ENCODE measurements at regions not wholly inside any gene's neighbourhood (a gene's known extent, or its start where the extent isn't known, plus 50 kb on each side); places are given as distances from the start of the nearest gene placed in this dataset.

DNA sequence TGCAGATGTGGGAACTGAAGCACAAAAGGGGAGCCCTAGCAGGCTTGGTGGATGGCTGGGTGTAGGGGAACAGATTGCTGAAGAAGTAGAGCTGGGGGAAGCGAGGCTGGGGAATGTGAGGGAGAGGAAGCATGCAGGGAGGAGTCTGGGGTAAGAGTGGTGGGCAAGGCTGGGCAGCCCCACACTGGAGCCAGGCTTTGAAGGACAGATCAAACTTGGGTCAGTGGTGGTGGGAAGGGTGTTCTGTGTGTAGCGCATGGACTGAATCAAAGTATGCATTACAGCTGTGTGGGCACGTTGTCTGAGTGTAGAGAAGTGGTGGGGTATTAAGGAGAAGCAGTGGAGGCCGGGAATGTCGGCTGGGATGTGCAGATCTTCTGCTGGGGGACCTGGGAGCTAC, 116.0 kb downstream of the CYLD start:
- WGBS, 2 experiments (ENCODE audit: extremely low coverage in 2 of 2, insufficient read length in 1 of 2) = 48% methylated on average over 3 of the region's 5 CpGs; no CpG with 5 or more reads in 1 of the 2 experiments
- ATAC-seq (ENCODE audit: low read depth) = no peak
- DNase-seq = no peak
- H2BK120ac ChIP-seq (ENCODE audit: low read depth, low read length) = no peak overlapping the region
- no TSS peak for BruUV-seq (replicated peaks)
- no peak overlapping the region for H4K8ac ChIP-seq (ENCODE audit: low read depth in 2 of 2, low read length in 2 of 2)
- no peak overlapping the region for H2BK5ac ChIP-seq (ENCODE audit: low read depth, low read length, poor library complexity, severe bottlenecking)
- H3K23ac ChIP-seq (ENCODE audit: low read depth, low read length) = no peak overlapping the region
- H2AK5ac ChIP-seq (ENCODE audit: low read depth, low read length) = no peak overlapping the region
- no peak overlapping the region for H3K18ac ChIP-seq (ENCODE audit: low read depth, low read length)
- H3K4me2 ChIP-seq (ENCODE audit: low read depth, low read length) = no peak overlapping the region
- POLR2A ChIA-PET (ENCODE audit: unreplicated experiment) = no interaction called here
- no peak overlapping the region for H2BK15ac ChIP-seq (ENCODE audit: low read depth, low read length)
- no peak overlapping the region for H2AK9ac ChIP-seq (replicated peaks; ENCODE audit: low read depth, low read length, poor library complexity)
- no peaks in the 10 kb centered on the region; the same call in 1 of the 2 replicates for H3K9me3 ChIP-seq (ENCODE audit: control insufficient read depth, insufficient read depth, low read length)
- no peak overlapping the region for H4K5ac ChIP-seq (ENCODE audit: low read depth, low read length)
- no peak overlapping the region for H3K4me3 ChIP-seq (ENCODE audit: insufficient read depth, low read depth, low read length)
- in situ Hi-C loops (cut with MboI; ENCODE audit: low sequenced_read_pairs) = no loop called here
- H3K79me1 ChIP-seq (ENCODE audit: low read depth in 1 of 2, low read length in 2 of 2) = no peaks in the 10 kb centered on the region
- no peak overlapping the region for H2AFZ ChIP-seq (replicated peaks; ENCODE audit: low read length, poor library complexity)
- H3K27me3 ChIP-seq (ENCODE audit: control insufficient read depth, insufficient read depth, low read length) = no peaks in the 10 kb centered on the region; the same call in 1 of the 2 replicates
- no peaks in the 10 kb centered on the region for H3K9me1 ChIP-seq (ENCODE audit: insufficient read depth, low read length)
- peaks cover 4% of the 10 kb centered on the region; the same call in 1 of the 2 replicates for H3K4me1 ChIP-seq (ENCODE audit: control insufficient read depth, insufficient read depth, low read length)
- no peaks in the 10 kb centered on the region for H3K36me3 ChIP-seq (ENCODE audit: control insufficient read depth, insufficient read depth, low read length)
- TF ChIP-seq MAFK (IDR thresholded peaks at IDR 0.05; ENCODE audit: low read depth, low read length) (no peak), BHLHE40 (IDR thresholded peaks at IDR 0.05; ENCODE audit: low read depth, low read length) (no peak), FOS (IDR thresholded peaks at IDR 0.05; ENCODE audit: low read depth, low read length) (no peak), POLR2A (IDR thresholded peaks at IDR 0.05; ENCODE audit: low read depth, low read length) (no peak), NFE2L2 (IDR thresholded peaks at IDR 0.05; ENCODE audit: low read depth, low read length) (no peak), CEBPB (IDR thresholded peaks at IDR 0.05; ENCODE audit: low read depth, low read length) (no peak), MXI1 (IDR thresholded peaks at IDR 0.05; ENCODE audit: borderline replicate concordance, low read depth, low read length) (no peak), RFX5 (IDR thresholded peaks at IDR 0.05; ENCODE audit: low read depth, low read length) (no peak), MAZ (IDR thresholded peaks at IDR 0.05; ENCODE audit: borderline replicate concordance, low read depth, low read length) (no peak), RAD21 (IDR thresholded peaks at IDR 0.05; ENCODE audit: low read length) (no peak), CHD1 (IDR thresholded peaks at IDR 0.05; ENCODE audit: low read depth, low read length) (no peak), RCOR1 (IDR thresholded peaks at IDR 0.05; ENCODE audit: insufficient replicate concordance, low read length) (no peak), SMC3 (IDR thresholded peaks at IDR 0.05; ENCODE audit: low read depth, low read length) (no peak)
- TF ChIP-seq, protein P1, sequence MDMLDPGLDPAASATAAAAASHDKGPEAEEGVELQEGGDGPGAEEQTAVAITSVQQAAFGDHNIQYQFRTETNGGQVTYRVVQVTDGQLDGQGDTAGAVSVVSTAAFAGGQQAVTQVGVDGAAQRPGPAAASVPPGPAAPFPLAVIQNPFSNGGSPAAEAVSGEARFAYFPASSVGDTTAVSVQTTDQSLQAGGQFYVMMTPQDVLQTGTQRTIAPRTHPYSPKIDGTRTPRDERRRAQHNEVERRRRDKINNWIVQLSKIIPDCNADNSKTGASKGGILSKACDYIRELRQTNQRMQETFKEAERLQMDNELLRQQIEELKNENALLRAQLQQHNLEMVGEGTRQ (IDR thresholded peaks at IDR 0.05; ENCODE audit: low read depth, low read length) = no peak
- TF ChIP-seq, protein P2, sequence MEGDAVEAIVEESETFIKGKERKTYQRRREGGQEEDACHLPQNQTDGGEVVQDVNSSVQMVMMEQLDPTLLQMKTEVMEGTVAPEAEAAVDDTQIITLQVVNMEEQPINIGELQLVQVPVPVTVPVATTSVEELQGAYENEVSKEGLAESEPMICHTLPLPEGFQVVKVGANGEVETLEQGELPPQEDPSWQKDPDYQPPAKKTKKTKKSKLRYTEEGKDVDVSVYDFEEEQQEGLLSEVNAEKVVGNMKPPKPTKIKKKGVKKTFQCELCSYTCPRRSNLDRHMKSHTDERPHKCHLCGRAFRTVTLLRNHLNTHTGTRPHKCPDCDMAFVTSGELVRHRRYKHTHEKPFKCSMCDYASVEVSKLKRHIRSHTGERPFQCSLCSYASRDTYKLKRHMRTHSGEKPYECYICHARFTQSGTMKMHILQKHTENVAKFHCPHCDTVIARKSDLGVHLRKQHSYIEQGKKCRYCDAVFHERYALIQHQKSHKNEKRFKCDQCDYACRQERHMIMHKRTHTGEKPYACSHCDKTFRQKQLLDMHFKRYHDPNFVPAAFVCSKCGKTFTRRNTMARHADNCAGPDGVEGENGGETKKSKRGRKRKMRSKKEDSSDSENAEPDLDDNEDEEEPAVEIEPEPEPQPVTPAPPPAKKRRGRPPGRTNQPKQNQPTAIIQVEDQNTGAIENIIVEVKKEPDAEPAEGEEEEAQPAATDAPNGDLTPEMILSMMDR (conservative IDR thresholded peaks at IDR 0.05; ENCODE audit: low read depth, low read length) = no peak
- TF ChIP-seq, protein P3, sequence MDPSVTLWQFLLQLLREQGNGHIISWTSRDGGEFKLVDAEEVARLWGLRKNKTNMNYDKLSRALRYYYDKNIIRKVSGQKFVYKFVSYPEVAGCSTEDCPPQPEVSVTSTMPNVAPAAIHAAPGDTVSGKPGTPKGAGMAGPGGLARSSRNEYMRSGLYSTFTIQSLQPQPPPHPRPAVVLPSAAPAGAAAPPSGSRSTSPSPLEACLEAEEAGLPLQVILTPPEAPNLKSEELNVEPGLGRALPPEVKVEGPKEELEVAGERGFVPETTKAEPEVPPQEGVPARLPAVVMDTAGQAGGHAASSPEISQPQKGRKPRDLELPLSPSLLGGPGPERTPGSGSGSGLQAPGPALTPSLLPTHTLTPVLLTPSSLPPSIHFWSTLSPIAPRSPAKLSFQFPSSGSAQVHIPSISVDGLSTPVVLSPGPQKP (IDR thresholded peaks at IDR 0.05; ENCODE audit: borderline replicate concordance, low read depth, low read length) = no peak
- no peaks in the 10 kb centered on the region for H4K20me1 ChIP-seq (ENCODE audit: insufficient read depth, low read length)
- H3K4ac ChIP-seq (ENCODE audit: low read depth, low read length) = no peak overlapping the region
- intact Hi-C loops (cut with micrococcal nuclease) = no loop called here
- H3K9ac ChIP-seq (ENCODE audit: low read depth, low read length) = no peak overlapping the region
- H3K27ac ChIP-seq (ENCODE audit: insufficient read depth, low read length) = no peak overlapping the region
- CTCF ChIA-PET = no interaction called here
- no peak overlapping the region for H2BK20ac ChIP-seq (ENCODE audit: low read depth, low read length)
- no peak overlapping the region for H3K56ac ChIP-seq (ENCODE audit: extremely low read depth, insufficient read depth, low read length)
- H3K14ac ChIP-seq (replicated peaks; ENCODE audit: low read depth, low read length) = no peak overlapping the region
- dilution Hi-C loops (cut with HindIII; ENCODE audit: low sequenced_read_pairs, unreplicated experiment) = no loop called here
- no peak overlapping the region for H4K91ac ChIP-seq (ENCODE audit: insufficient read depth, low read depth, low read length)

Data from IMR-90 (cell line).